HG03575 (cell line): ENCODE measurements at regions not wholly inside any gene's neighbourhood (a gene's known extent, or its start where the extent isn't known, plus 50 kb on each side); places are given as distances from the start of the nearest gene placed in this dataset.

Experiments used
- ATAC-seq: cut with Tn5 transposase; IDR thresholded peaks from one replicate; pipeline ENCODE4 v1.9.1; 2021; ENCODE audit not compliant: unreplicated experiment, insufficient number of reproducible peaks, low FRiP score; ENCODE audit errors: extremely low read depth

GRCh38 chr10:55464083-55464482 is 663.1 kb upstream of the PCDH15 start:
- no peak for ATAC-seq

DNA sequence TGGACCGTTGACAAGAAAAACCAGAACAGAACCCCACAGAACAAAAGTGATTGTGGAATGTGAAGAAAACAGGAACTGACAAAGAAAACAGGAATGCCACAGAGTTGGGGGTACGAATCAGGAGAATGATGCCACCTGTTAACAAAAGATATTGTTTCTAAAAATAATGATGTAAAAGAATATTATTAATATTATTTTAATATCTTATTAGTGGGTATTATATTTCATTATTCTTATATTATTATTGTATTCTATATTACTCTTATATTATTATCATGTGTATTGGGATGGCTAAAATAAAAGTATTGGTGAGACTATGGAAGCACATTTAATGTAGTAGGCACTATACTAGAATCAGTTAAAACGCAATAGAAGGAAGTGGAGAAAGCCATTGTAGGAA is 659.0 kb upstream of the PCDH15 start:
- ATAC-seq: no peak

DNA sequence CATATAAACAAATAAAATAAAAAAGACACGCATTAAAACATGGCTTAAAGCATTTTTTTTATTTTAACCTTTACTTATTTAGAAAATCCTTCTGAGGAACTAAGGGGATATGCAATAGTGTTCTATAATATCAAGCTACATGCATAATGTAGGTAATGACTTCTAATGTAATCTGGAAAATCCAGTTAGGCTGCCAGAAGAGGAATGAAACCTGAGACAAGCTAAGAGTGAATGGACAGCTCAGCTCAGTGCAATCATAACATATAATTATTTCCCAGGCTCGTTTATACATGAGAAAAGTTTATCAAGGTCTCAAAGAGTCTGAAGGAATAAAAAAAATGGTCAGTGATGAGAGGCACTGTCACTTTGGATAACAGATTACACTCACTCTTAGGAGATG is 649.0 kb upstream of the PCDH15 start:
- ATAC-seq: no peak

GRCh38 chr10:55446441-55447002 is 645.5 kb upstream of the PCDH15 start:
- no peak for ATAC-seq

- ATAC-seq: no peak
Measured at GRCh38 chr10:55441777-55442176, 640.7 kb upstream of the PCDH15 start.

GRCh38 chr10:55426138-55426537 is 625.1 kb upstream of the PCDH15 start:
- ATAC-seq: no peak

- no peak for ATAC-seq
Measured at GRCh38 chr10:55410415-55410885, 609.4 kb upstream of the PCDH15 start.

DNA sequence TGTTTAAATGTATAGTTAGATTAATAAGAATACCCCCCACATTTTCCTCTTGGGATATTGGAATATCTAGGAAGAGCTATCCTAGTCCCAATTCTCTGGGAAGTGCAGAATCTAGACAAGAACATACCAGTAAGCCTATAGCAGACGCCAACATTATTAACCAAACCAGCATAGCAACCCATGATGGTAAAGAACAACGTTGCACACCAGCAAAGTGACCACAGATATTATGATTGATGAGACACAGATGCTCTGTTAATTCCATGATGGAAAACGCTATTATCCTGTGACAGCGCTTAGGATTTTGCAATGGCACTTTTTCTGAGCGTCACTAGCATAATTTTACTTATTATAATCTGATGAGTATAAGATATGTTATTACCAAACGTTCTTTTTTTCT is 603.1 kb upstream of the PCDH15 start:
- ATAC-seq: no peak

GRCh38 chr10:55400075-55400849 is 599.2 kb upstream of the PCDH15 start:
- no peak for ATAC-seq

GRCh38 chr10:55398497-55398882 is 597.5 kb upstream of the PCDH15 start:
- no peak for ATAC-seq

- no peak for ATAC-seq
Measured at GRCh38 chr10:55397777-55398496, 596.9 kb upstream of the PCDH15 start.

DNA sequence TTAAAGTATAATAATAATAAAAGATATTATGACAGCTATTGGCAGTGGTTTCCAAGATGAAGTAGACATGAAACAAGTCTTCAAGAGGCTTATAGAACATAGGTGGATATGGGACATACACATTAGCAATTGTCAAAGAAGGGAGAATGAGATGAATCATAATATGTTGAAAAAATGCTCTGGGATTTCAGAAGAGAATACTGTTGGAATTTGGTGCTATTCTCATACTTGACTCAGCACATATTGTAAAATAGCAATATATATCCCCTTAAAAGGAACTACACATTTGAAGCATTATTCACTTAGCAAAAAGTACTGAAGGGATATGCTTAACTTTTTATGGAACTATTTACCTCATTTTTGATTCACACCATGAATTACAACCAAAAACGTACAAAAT is 577.2 kb upstream of the PCDH15 start:
- no peak for ATAC-seq

DNA sequence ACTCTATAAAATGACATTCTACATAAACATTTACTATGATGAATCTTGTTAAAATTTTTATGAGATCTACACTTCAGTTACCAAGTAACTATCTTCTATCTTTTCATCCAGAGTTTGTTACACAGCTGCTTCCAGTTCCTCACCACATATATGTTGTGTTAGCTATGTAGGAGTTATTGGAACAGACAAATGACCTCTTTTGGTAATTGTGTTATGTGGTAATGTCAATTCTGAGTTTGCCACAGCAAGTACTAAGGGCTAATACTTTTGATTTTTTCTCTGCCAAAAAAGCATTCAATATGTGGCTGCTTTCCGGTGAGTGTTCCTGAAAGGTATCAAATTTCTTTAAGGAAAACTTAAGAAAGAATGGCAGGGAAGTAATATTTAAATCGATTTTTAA is 573.9 kb upstream of the PCDH15 start:
- ATAC-seq: no peak

- ATAC-seq: no peak
Measured at GRCh38 chr10:55374060-55374459, 573.0 kb upstream of the PCDH15 start.

- ATAC-seq: no peak
Measured at GRCh38 chr10:55369670-55370420, 568.8 kb upstream of the PCDH15 start.

DNA sequence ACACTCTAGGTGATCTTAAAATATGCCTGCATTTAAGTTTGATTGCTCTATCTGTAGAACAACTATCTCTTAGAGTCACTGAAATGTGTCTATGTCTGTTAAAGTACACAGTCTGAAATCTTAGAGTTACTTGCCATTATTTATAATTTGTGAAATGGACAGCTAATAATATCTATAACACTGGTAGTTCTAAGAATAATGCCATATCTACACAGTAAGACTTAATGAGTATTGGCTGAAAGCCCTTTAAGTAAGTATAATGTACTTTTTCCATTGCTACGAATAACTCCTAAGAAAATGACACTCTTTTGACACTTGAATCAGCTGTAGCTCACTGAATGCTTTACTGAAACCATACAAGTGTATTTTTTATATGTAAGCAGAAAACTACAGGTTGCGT is 567.4 kb upstream of the PCDH15 start:
- ATAC-seq: no peak

GRCh38 chr10:55367555-55367954 is 566.5 kb upstream of the PCDH15 start:
- ATAC-seq: no peak

GRCh38 chr10:55358539-55358938 is 557.5 kb upstream of the PCDH15 start:
- no peak for ATAC-seq

DNA sequence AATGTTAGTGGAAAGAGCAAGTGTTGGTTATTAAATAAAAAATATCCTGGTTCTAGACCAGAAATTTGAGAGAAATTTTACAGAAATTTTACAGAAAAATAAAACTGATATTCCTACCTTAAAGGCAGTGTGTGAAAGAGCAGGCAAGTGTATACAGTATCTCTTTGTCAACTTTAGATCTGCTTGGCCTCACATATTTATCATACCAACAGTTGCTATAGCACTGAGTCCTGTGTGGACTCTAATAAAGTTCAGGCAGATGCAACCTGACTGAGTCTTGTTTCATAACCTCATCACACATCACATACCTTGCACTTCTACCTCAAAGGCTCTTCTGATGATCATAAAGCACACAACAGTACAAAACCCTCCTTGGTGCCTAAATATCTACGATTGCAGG is 552.4 kb upstream of the PCDH15 start:
- no peak for ATAC-seq

DNA sequence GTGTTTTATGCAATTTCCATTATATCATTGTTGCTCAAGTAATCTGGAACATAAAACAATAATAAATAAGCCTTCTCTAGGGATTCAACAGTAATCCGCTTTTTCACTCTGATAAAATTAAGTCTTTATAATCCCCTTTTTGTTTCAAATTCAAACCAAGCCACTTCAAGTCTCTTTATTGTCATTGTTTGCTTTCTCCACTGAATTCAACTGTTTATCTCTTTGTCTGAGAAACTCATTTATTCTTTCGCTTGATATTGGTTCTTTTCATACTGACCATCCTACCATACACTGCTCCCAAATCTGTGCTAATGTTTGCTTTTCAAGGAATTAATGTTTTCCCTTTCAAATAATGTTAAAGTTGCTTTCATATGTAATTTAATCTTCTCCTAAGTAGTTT is 550.4 kb upstream of the PCDH15 start:
- ATAC-seq: no peak
